Mesenchymal stem cell (in vitro differentiated cells and primary cell): ENCODE measurements at regions not wholly inside any gene's neighbourhood (a gene's known extent, or its start where the extent isn't known, plus 50 kb on each side); places are given as distances from the start of the nearest gene placed in this dataset.

Source experiments
- DNase-seq: peaks from one replicate; pipeline ENCODE4 v3.0.0-alpha.2; 2013
- H2AFZ ChIP-seq: one replicate; pipeline ENCODE4 v1.6.1; 2013; ENCODE audit warnings: low read depth, mild to moderate bottlenecking, control low read depth, inconsistent platforms, low read length, moderate library complexity
- H2AK5ac ChIP-seq: 2 replicates; pipeline ENCODE4 v1.6.1; 2013; ENCODE audit warnings: low read length, moderate library complexity, mild to moderate bottlenecking, inconsistent platforms; ENCODE audit not compliant: severe bottlenecking
- H2BK120ac ChIP-seq: one replicate; pipeline ENCODE4 v1.6.1; 2013; ENCODE audit warnings: low read depth, mild to moderate bottlenecking, inconsistent platforms, low read length, moderate library complexity
- H2BK12ac ChIP-seq, 2 experiments: one replicate each; pipeline ENCODE4 v1.6.1; 2013; ENCODE audit warnings: inconsistent platforms in 2 of 2, low read length in 2 of 2, mild to moderate bottlenecking in 2 of 2, moderate library complexity in 2 of 2, control low read depth in 1 of 2
- H2BK15ac ChIP-seq: one replicate; pipeline ENCODE4 v1.6.1; 2013; ENCODE audit warnings: mild to moderate bottlenecking, low read depth, inconsistent platforms; ENCODE audit not compliant: poor library complexity, severe bottlenecking
- H2BK5ac ChIP-seq: 2 replicates; pipeline ENCODE4 v1.6.1; 2013; ENCODE audit warnings: low read depth, mild to moderate bottlenecking, low read length, control low read depth, inconsistent platforms; ENCODE audit not compliant: poor library complexity, severe bottlenecking
- H3K14ac ChIP-seq, 2 experiments: one replicate each; pipeline ENCODE4 v1.6.1; 2013; ENCODE audit warnings: inconsistent platforms in 2 of 2, low read length in 2 of 2, control low read depth in 1 of 2, mild to moderate bottlenecking in 1 of 2, moderate library complexity in 1 of 2
- H3K18ac ChIP-seq, 2 experiments: one replicate each; pipeline ENCODE4 v1.6.1; 2013; ENCODE audit warnings: inconsistent platforms in 2 of 2, low read length in 2 of 2, control low read depth in 1 of 2, low read depth in 1 of 2, mild to moderate bottlenecking in 1 of 2
- H3K23ac ChIP-seq, 2 experiments: one replicate each; pipeline ENCODE4 v1.6.1; 2013; ENCODE audit warnings: inconsistent platforms in 2 of 2, low read length in 2 of 2, mild to moderate bottlenecking in 2 of 2, moderate library complexity in 2 of 2, control low read depth in 1 of 2
- H3K27ac ChIP-seq: 2 replicates; pipeline ENCODE4 v1.5.1; 2013; ENCODE audit warnings: mild to moderate bottlenecking, moderate library complexity, low read length, control low read depth, inconsistent platforms; ENCODE audit not compliant: poor library complexity, severe bottlenecking
- H3K27me3 ChIP-seq, 2 experiments: 2 replicates each; pipeline versions ENCODE4 v1.6.1 to v1.7.0; 2013; ENCODE audit warnings: low read length in 2 of 2, mild to moderate bottlenecking in 2 of 2, moderate library complexity in 2 of 2, control low read depth in 1 of 2, inconsistent platforms in 1 of 2; ENCODE audit not compliant: control insufficient read depth in 1 of 2, insufficient read depth in 1 of 2
- H3K36me3 ChIP-seq, 2 experiments: 2 replicates each; pipeline versions ENCODE4 v1.6.1 to v1.7.0; 2013; ENCODE audit warnings: low read length in 2 of 2, control low read depth in 1 of 2, inconsistent platforms in 1 of 2, low read depth in 1 of 2, mild to moderate bottlenecking in 1 of 2; ENCODE audit not compliant: insufficient read depth in 2 of 2, control insufficient read depth in 1 of 2
- H3K4ac ChIP-seq, 2 experiments: one replicate each; pipeline ENCODE4 v1.6.1; 2013; ENCODE audit warnings: inconsistent platforms in 2 of 2, low read length in 2 of 2, mild to moderate bottlenecking in 2 of 2, moderate library complexity in 2 of 2, control low read depth in 1 of 2, low read depth in 1 of 2
- H3K4me1 ChIP-seq: 2 replicates; pipeline ENCODE4 v1.6.1; 2013; ENCODE audit warnings: low read depth, low read length, control low read depth; ENCODE audit not compliant: control insufficient read depth, insufficient read depth
- H3K4me2 ChIP-seq: 2 replicates; pipeline ENCODE4 v1.6.1; 2013; ENCODE audit warnings: low read length, mild to moderate bottlenecking, inconsistent platforms; ENCODE audit not compliant: poor library complexity, severe bottlenecking
- H3K4me3 ChIP-seq, 2 experiments: 2 replicates each; pipeline versions ENCODE4 v1.5.1 to v1.7.0; 2013; ENCODE audit warnings: low read length in 2 of 2, mild to moderate bottlenecking in 2 of 2, control low read depth in 1 of 2, low read depth in 1 of 2; ENCODE audit not compliant: insufficient read depth in 1 of 2
- H3K79me1 ChIP-seq: replicated peaks from 2 replicates; pipeline ENCODE4 v1.6.1; 2013; ENCODE audit warnings: mild to moderate bottlenecking, control low read depth, low read length, inconsistent platforms; ENCODE audit not compliant: poor library complexity, severe bottlenecking
- H3K9ac ChIP-seq: 2 replicates; pipeline ENCODE4 v1.7.0; 2013; ENCODE audit warnings: mild to moderate bottlenecking, low read length, moderate library complexity
- H3K9me3 ChIP-seq: 2 replicates; pipeline ENCODE4 v1.7.0; 2013; ENCODE audit warnings: mild to moderate bottlenecking, low read length; ENCODE audit not compliant: control insufficient read depth
- H4K8ac ChIP-seq: one replicate; pipeline ENCODE4 v1.6.1; 2013; ENCODE audit warnings: inconsistent platforms, mild to moderate bottlenecking, low read length, moderate library complexity
- H4K91ac ChIP-seq: one replicate; pipeline ENCODE4 v1.6.1; 2013; ENCODE audit warnings: mild to moderate bottlenecking, low read length, inconsistent platforms
- WGBS: methylation state at CpG from one replicate; pipeline ENCODE4 v1.1.7; 2013; ENCODE audit warnings: mixed read lengths; 5-methylcytosine and 5-hydroxymethylcytosine counted together

- H3K9me3 ChIP-seq = no peaks in the 10 kb centered on the region
- H3K4me1 ChIP-seq = peaks cover 2% of the 10 kb centered on the region
- no peak overlapping the region for H2BK15ac ChIP-seq
- no peak overlapping the region for H3K4ac ChIP-seq
- H4K8ac ChIP-seq = no peak overlapping the region
- no peak overlapping the region for H3K4me2 ChIP-seq
- no peaks in the 10 kb centered on the region for H3K36me3 ChIP-seq
- H3K27ac ChIP-seq = no peak overlapping the region
- no peak overlapping the region for H4K91ac ChIP-seq
- no peak overlapping the region for H3K18ac ChIP-seq
- no peak overlapping the region for H2AFZ ChIP-seq
- H2AK5ac ChIP-seq = no peak overlapping the region
- no peak overlapping the region for H2BK120ac ChIP-seq
- H3K9ac ChIP-seq = no peak overlapping the region
- no peak overlapping the region for H2BK12ac ChIP-seq
- whole genome bisulfite sequencing = 40% methylated on average over 1 of the region's 1 CpG
- no peak for DNase-seq
- H3K23ac ChIP-seq = no peak overlapping the region
- no peaks in the 10 kb centered on the region for H3K79me1 ChIP-seq
- peaks cover 29 to 31% of the 10 kb centered on the region in 2 experiments for H3K27me3 ChIP-seq
- H3K4me3 ChIP-seq = no peak overlapping the region
- H3K14ac ChIP-seq = no peak overlapping the region
- no peak overlapping the region for H2BK5ac ChIP-seq
These were observed 97.6 kb downstream of the MTX3 start for GRCh38 chr5:79893485-79893884.

- H2AK5ac ChIP-seq = no peak overlapping the region
- no peak overlapping the region for H2BK5ac ChIP-seq
- 85% methylated on average over 5 of the region's 5 CpGs for WGBS
- no peak overlapping the region for H2BK120ac ChIP-seq
- no peak overlapping the region for H2BK15ac ChIP-seq
- H3K27ac ChIP-seq = no peak overlapping the region
- no peak overlapping the region for H4K91ac ChIP-seq
- no peak overlapping the region for H3K4me3 ChIP-seq
- peaks cover 3% of the 10 kb centered on the region for H3K9me3 ChIP-seq
- H3K9ac ChIP-seq = no peak overlapping the region
- H3K4me1 ChIP-seq = peaks cover 2% of the 10 kb centered on the region
- no peak overlapping the region for H3K18ac ChIP-seq
- no peaks in the 10 kb centered on the region for H3K79me1 ChIP-seq
- H4K8ac ChIP-seq = no peak overlapping the region
- peaks cover 35 to 51% of the 10 kb centered on the region in 2 experiments for H3K27me3 ChIP-seq
- no peak overlapping the region for H3K14ac ChIP-seq
- no peak overlapping the region for H2BK12ac ChIP-seq
- no peak overlapping the region for H2AFZ ChIP-seq
- H3K36me3 ChIP-seq = no peaks in the 10 kb centered on the region
- H3K4ac ChIP-seq = no peak overlapping the region
- no peak overlapping the region for H3K4me2 ChIP-seq
- H3K23ac ChIP-seq = no peak overlapping the region
- DNase-seq = no peak
These were observed 100.2 kb downstream of the MTX3 start for GRCh38 chr5:79890930-79891249.

- no peak overlapping the region for H2BK12ac ChIP-seq
- H3K23ac ChIP-seq = no peak overlapping the region
- H3K9ac ChIP-seq = no peak overlapping the region
- H3K4me1 ChIP-seq = peaks cover 2% of the 10 kb centered on the region
- H2AK5ac ChIP-seq = no peak overlapping the region
- H2BK15ac ChIP-seq = no peak overlapping the region
- H3K4me3 ChIP-seq = no peak overlapping the region
- no peak overlapping the region for H4K91ac ChIP-seq
- H3K18ac ChIP-seq = no peak overlapping the region
- no peak overlapping the region for H3K4ac ChIP-seq
- H3K4me2 ChIP-seq = no peak overlapping the region
- no peak overlapping the region for H3K14ac ChIP-seq
- no peak overlapping the region for H2AFZ ChIP-seq
- peaks cover 3% of the 10 kb centered on the region for H3K9me3 ChIP-seq
- no peak for DNase-seq
- H2BK5ac ChIP-seq = no peak overlapping the region
- H3K79me1 ChIP-seq = no peaks in the 10 kb centered on the region
- 64% methylated on average over 4 of the region's 4 CpGs for WGBS
- no peaks in the 10 kb centered on the region for H3K36me3 ChIP-seq
- H4K8ac ChIP-seq = no peak overlapping the region
- H3K27me3 ChIP-seq = peaks cover 34 to 57% of the 10 kb centered on the region in 2 experiments
- H2BK120ac ChIP-seq = no peak overlapping the region
- H3K27ac ChIP-seq = no peak overlapping the region
These were observed 100.7 kb downstream of the MTX3 start for GRCh38 chr5:79890119-79890929.

GRCh38 chr5:79888643-79889042, 102.4 kb downstream of the MTX3 start:
- Histone ChIP-seq H3K9me3 (peaks cover 3% of the 10 kb centered on the region), H4K8ac (no peak overlapping the region), H2BK15ac (no peak overlapping the region), H3K4ac (no peak overlapping the region), H3K4me1 (peaks cover 2% of the 10 kb centered on the region), H3K4me2 (no peak overlapping the region), H4K91ac (no peak overlapping the region), H2AK5ac (no peak overlapping the region), H2BK120ac (no peak overlapping the region), H3K18ac (no peak overlapping the region), H2BK5ac (no peak overlapping the region), H3K14ac (no peak overlapping the region), H3K36me3 (no peaks in the 10 kb centered on the region), H3K4me3 (no peak overlapping the region), H3K27me3 (peaks cover 22 to 63% of the 10 kb centered on the region in 2 experiments), H3K23ac (no peak overlapping the region), H2AFZ (no peak overlapping the region), H2BK12ac (no peak overlapping the region), H3K9ac (no peak overlapping the region), H3K27ac (no peak overlapping the region), H3K79me1 (no peaks in the 10 kb centered on the region)
- no peak for DNase-seq
- 77% methylated on average over 2 of the region's 2 CpGs for WGBS
